Smooth muscle cell (in vitro differentiated cells): ENCODE measurements at regions not wholly inside any gene's neighbourhood (a gene's known extent, or its start where the extent isn't known, plus 50 kb on each side); places are given as distances from the start of the nearest gene placed in this dataset.
A peak's percentile ranks its signal among the peaks of the same experiment; 100 is the strongest.

ENCODE experiments used
- DNase-seq: peaks from one replicate; lab custom pipeline; 2025; ENCODE audit not compliant: unreplicated experiment; lab: John Stamatoyannopoulos, UW
- H2AFZ ChIP-seq: fragments of 200-600 bp; sonication (generic); 2 replicates; pipeline ENCODE4 v1.6.0; 2016; ENCODE audit warnings: antibody characterized with exemption, low read depth, mild to moderate bottlenecking
- H3F3A ChIP-seq: fragments of 200-600 bp; sonication (generic); 2 replicates; pipeline ENCODE4 v1.6.0; 2017; ENCODE audit warnings: antibody characterized with exemption, low read depth
- H3K27ac ChIP-seq: fragments of 200-600 bp; sonication (generic); 2 replicates; pipeline ENCODE4 v1.5.1; 2016; ENCODE audit warnings: low read depth, mild to moderate bottlenecking
- H3K27me3 ChIP-seq: fragments of 200-600 bp; sonication (generic); 2 replicates; pipeline ENCODE4 v1.6.1; 2016; ENCODE audit warnings: low read depth, mild to moderate bottlenecking
- H3K36me3 ChIP-seq: fragments of 200-600 bp; sonication (generic); 2 replicates; pipeline ENCODE4 v1.5.1; 2016; ENCODE audit warnings: low read depth
- H3K4me1 ChIP-seq: fragments of 200-600 bp; sonication (generic); 2 replicates; pipeline ENCODE4 v1.5.1; 2016; ENCODE audit warnings: low read depth
- H3K4me2 ChIP-seq: fragments of 200-600 bp; sonication (generic); 2 replicates; pipeline ENCODE4 v1.6.0; 2016; ENCODE audit warnings: mild to moderate bottlenecking
- H3K4me3 ChIP-seq: fragments of 200-600 bp; sonication (generic); 2 replicates; pipeline ENCODE4 v1.5.1; 2016; ENCODE audit warnings: mild to moderate bottlenecking
- H3K79me2 ChIP-seq: fragments of 200-600 bp; sonication (generic); 2 replicates; pipeline ENCODE4 v1.6.0; 2016; ENCODE audit warnings: low read depth, mild to moderate bottlenecking
- H3K9ac ChIP-seq: fragments of 200-600 bp; sonication (generic); 2 replicates; pipeline ENCODE4 v1.6.0; 2016; ENCODE audit warnings: low read depth
- H3K9me3 ChIP-seq: fragments of 200-600 bp; sonication (generic); replicated peaks from 2 replicates; pipeline ENCODE4 v1.5.1; 2016; ENCODE audit warnings: low read depth
- H4K20me1 ChIP-seq: fragments of 200-600 bp; sonication (generic); 2 replicates; pipeline ENCODE4 v1.6.0; 2016; ENCODE audit warnings: low read depth
- CTCF ChIP-seq: fragments of 200-600 bp; sonication (generic); IDR thresholded peaks from 2 replicates; pipeline ENCODE4 v1.5.1; 2017; ENCODE audit warnings: borderline replicate concordance, mild to moderate bottlenecking, antibody characterized with exemption; ENCODE audit not compliant: insufficient read depth, poor library complexity, severe bottlenecking
- WGBS: methylation state at CpG from one replicate; pipeline ENCODE4 v1.1.7; 2016; ENCODE audit warnings: low lambda C conversion rate; 5-methylcytosine and 5-hydroxymethylcytosine counted together

- H3K4me3 ChIP-seq = no peak overlapping the region
- no peaks in the 10 kb centered on the region for H3K27me3 ChIP-seq
- TF ChIP-seq CTCF = peak; percentile 42
- H3K27ac ChIP-seq = peak overlapping the region; percentile 84
- H3K4me2 ChIP-seq = peak overlapping the region; percentile 36
- no peaks in the 10 kb centered on the region for H3K36me3 ChIP-seq
- no peak overlapping the region for H2AFZ ChIP-seq
- no peaks in the 10 kb centered on the region for H3F3A ChIP-seq
- H3K79me2 ChIP-seq = no peaks in the 10 kb centered on the region
- H4K20me1 ChIP-seq = no peaks in the 10 kb centered on the region
- no peak for DNase-seq
- 37% methylated on average over 2 of the region's 2 CpGs for WGBS
- peak overlapping the region; percentile 52 for H3K9ac ChIP-seq
- peaks cover 8% of the 10 kb centered on the region for H3K4me1 ChIP-seq
- H3K9me3 ChIP-seq = no peaks in the 10 kb centered on the region
Observed at GRCh38 chr6:4313044-4313686, 177.8 kb upstream of the ECI2 start.

DNA sequence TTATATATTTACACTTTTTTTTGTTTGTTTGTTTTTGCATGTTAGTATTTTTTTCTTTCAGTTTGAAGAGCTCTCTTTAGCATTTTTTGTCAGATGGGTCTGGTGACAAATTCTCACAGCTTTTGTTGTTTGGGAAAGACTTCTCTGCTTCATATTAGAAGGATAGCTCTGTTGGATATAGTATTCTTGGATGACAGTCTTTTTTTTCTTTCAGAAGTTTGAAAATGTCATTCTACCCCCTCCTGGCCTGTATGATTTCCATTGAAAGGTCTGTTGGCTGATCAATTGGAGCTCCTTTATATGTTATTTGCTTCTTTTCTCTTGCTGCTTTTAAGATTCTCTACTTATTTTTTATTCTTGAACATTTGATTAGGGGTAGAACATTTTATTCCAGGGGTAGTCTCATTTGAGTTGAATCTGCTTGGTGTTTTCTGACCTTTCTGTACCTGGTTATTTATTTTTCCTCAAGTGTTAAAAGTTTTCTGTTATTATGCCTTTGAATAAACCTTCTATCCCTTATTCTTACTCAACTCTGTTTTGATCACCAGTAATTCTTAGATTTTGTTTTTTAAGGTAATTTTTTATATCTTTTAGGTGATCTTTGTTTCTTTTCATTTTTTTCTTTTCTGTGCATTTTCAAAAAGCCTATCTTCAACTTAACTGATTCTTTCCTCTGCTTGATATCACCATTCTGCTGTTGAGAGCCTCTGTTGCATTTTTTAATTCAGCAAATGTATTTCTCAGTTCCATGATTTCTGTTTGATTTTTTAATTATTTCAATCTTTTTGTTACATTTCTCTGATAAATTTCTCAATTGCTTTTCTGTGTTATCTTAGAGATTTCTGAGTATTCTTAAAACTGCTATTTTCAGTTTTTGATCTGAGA, 176.8 kb upstream of the ECI2 start:
- peaks cover 6% of the 10 kb centered on the region for H3K4me1 ChIP-seq
- no peak overlapping the region for H3K4me3 ChIP-seq
- H3K27ac ChIP-seq = peak overlapping the region; percentile 84
- no peak overlapping the region for H3K4me2 ChIP-seq
- H3F3A ChIP-seq = no peaks in the 10 kb centered on the region
- TF ChIP-seq CTCF = no peak
- H4K20me1 ChIP-seq = no peaks in the 10 kb centered on the region
- H2AFZ ChIP-seq = no peak overlapping the region
- DNase-seq = no peak
- H3K27me3 ChIP-seq = no peaks in the 10 kb centered on the region
- no peak overlapping the region for H3K9ac ChIP-seq
- no peaks in the 10 kb centered on the region for H3K36me3 ChIP-seq
- no peaks in the 10 kb centered on the region for H3K79me2 ChIP-seq
- no peaks in the 10 kb centered on the region for H3K9me3 ChIP-seq

GRCh38 chr6:4309540-4309939, 174.2 kb upstream of the ECI2 start:
- Histone ChIP-seq H3K36me3 (no peaks in the 10 kb centered on the region), H3K79me2 (no peaks in the 10 kb centered on the region)

More at GRCh38 chr6:4309540-4309939, 174.2 kb upstream of the ECI2 start:
- H3K27me3 ChIP-seq = no peaks in the 10 kb centered on the region
- H3K4me1 ChIP-seq = no peaks in the 10 kb centered on the region
- no peak overlapping the region for H3K9ac ChIP-seq
- no peak for TF ChIP-seq CTCF
- H3K9me3 ChIP-seq = no peaks in the 10 kb centered on the region
- H2AFZ ChIP-seq = no peak overlapping the region
- no peak overlapping the region for H3K27ac ChIP-seq
- 62% methylated on average over 3 of the region's 3 CpGs for WGBS
- H3K4me2 ChIP-seq = no peak overlapping the region
- no peaks in the 10 kb centered on the region for H4K20me1 ChIP-seq
- no peak for DNase-seq
- H3K4me3 ChIP-seq = no peak overlapping the region
- no peaks in the 10 kb centered on the region for H3F3A ChIP-seq
